Vagina (tissue), 2 donors: ENCODE measurements at regions not wholly inside any gene's neighbourhood (a gene's known extent, or its start where the extent isn't known, plus 50 kb on each side); places are given as distances from the start of the nearest gene placed in this dataset.

Experiments
- POLR2A ChIP-seq, 2 donors: fragments of 450-650 bp; IDR thresholded peaks; one replicate each; pipeline ENCODE4 v1.6.1; 2017; ENCODE audit warnings: antibody characterized with exemption in 2 of 2, mild to moderate bottlenecking in 2 of 2, moderate library complexity in 2 of 2
- POLR2AphosphoS5 ChIP-seq, 2 donors: sonication (generic); formaldehyde crosslinking; IDR thresholded peaks; one replicate each; pipeline ENCODE4 v1.9.0; 2017; ENCODE audit warnings: antibody characterized with exemption in 2 of 2, mild to moderate bottlenecking in 2 of 2, low read depth in 1 of 2; ENCODE audit not compliant: insufficient read depth in 1 of 2
- TF ChIP-seq, protein P1 (sequence below), 3 experiments: fragments of 450-650 bp in 2 of 3; fragments of 200-600 bp in 1 of 3; sonication (generic) in 1 of 3; IDR thresholded peaks; one replicate each; pipeline ENCODE4 v1.5.1; 2017 to 2019; ENCODE audit warnings: antibody characterized with exemption in 3 of 3, mild to moderate bottlenecking in 2 of 3, moderate library complexity in 2 of 3

- TF ChIP-seq, protein P1, sequence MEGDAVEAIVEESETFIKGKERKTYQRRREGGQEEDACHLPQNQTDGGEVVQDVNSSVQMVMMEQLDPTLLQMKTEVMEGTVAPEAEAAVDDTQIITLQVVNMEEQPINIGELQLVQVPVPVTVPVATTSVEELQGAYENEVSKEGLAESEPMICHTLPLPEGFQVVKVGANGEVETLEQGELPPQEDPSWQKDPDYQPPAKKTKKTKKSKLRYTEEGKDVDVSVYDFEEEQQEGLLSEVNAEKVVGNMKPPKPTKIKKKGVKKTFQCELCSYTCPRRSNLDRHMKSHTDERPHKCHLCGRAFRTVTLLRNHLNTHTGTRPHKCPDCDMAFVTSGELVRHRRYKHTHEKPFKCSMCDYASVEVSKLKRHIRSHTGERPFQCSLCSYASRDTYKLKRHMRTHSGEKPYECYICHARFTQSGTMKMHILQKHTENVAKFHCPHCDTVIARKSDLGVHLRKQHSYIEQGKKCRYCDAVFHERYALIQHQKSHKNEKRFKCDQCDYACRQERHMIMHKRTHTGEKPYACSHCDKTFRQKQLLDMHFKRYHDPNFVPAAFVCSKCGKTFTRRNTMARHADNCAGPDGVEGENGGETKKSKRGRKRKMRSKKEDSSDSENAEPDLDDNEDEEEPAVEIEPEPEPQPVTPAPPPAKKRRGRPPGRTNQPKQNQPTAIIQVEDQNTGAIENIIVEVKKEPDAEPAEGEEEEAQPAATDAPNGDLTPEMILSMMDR (IDR thresholded peaks at IDR 0.05) = no peak
- TF ChIP-seq POLR2AphosphoS5 (IDR thresholded peaks at IDR 0.05; ENCODE audit: insufficient read depth in 1 of 2, low read depth in 1 of 2) (no peak), POLR2A (IDR thresholded peaks at IDR 0.05) (no peak)
These were observed 257.9 kb downstream of the PTEN start for GRCh38 chr10:88121361-88121760.
